ENCODE measurements at regions not wholly inside any gene's neighbourhood (a gene's known extent, or its start where the extent isn't known, plus 50 kb on each side); places are given as distances from the start of the nearest gene placed in this dataset.
A peak's percentile ranks its signal among the peaks of the same experiment; 100 is the strongest.
"Not testable (repeated sequence)": the region's sequence is repeated elsewhere in the genome, so short reads cannot be mapped to it uniquely, and the experiment has no call there.

DNA sequence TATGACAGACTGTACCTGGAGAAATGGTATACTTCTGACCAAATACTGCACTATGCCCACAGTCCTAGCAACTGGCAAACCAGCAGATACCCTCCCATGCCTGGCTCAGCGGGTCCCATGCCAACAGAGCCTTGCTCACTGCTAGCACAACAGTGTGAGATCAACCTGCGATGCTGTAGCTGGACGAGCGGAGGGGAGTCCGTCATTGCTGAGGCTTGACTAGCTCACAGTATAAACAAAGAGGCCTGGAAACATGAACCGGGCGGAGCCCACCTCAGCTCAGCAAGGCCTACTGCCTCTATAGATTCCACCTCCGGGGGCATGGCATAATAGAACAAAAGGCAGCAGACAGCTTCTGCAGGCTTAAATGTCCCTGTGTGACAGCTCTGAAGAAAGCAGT, 93.2 kb upstream of the CAB39 start:
- Histone ChIP-seq H3K4me1 (no peaks in the 10 kb centered on the region), H3K9me3 (no peaks in the 10 kb centered on the region), H3K27ac (replicated peaks in 1 of 4) (no peak overlapping the region), H3K27me3 (no peaks in the 10 kb centered on the region), H3K36me3 (no peaks in the 10 kb centered on the region), H3K4me3 (no peak overlapping the region)
- intact Hi-C loops (cut with DNase I), result no loop called here
- TF ChIP-seq POLR2AphosphoS5 (IDR thresholded peaks at IDR 0.05) (no peak), POLR2A (IDR thresholded peaks at IDR 0.05; ENCODE audit: low read depth) (no peak), EP300 (IDR thresholded peaks at IDR 0.05) (no peak), CTCF (IDR thresholded peaks at IDR 0.05) (no peak)
- DNase-seq (ENCODE audit: extremely low spot score), result no peak
- no CpG with 5 or more reads among the region's 8 CpGs for WGBS

DNA sequence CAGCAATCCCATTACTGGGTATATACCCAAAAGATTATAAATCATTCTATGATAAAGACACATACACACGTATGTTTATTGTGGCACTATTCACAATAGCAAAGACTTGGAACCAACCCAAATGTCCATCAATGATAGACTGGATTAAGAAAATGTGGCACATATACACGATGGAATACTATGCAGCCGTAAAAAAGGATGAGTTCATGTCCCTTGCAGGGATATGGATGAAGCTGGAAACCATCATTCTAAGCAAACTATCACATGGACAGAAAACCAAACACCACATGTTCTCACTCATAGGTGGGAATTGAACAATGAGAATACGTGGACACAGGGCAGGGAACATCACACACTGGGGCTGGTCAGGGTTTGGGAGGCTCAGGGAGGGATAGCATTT, 87.4 kb upstream of the CAB39 start:
- H3K9me3 ChIP-seq; intact Hi-C loops (cut with DNase I); H3K4me3 ChIP-seq; H3K27ac ChIP-seq (replicated peaks in 1 of 4); DNase-seq (ENCODE audit: extremely low spot score); H3K27me3 ChIP-seq; H3K4me1 ChIP-seq; H3K36me3 ChIP-seq: not testable (repeated sequence)
- 67% methylated on average over 4 of the region's 4 CpGs for WGBS

- H3K9me3 ChIP-seq; DNase-seq (ENCODE audit: extremely low spot score); intact Hi-C loops (cut with DNase I); H3K36me3 ChIP-seq; H3K4me3 ChIP-seq; H3K27ac ChIP-seq (replicated peaks in 1 of 4); H3K4me1 ChIP-seq; H3K27me3 ChIP-seq: not testable (repeated sequence)
- 94% methylated on average over 4 of the region's 4 CpGs for WGBS
These were observed 85.6 kb upstream of the CAB39 start for GRCh38 chr2:230627091-230627490.

- no peaks in the 10 kb centered on the region for H3K27me3 ChIP-seq
- intact Hi-C loops (cut with DNase I), result no loop called here
- H3K9me3 ChIP-seq, result no peaks in the 10 kb centered on the region
- no peaks in the 10 kb centered on the region for H3K36me3 ChIP-seq
- H3K27ac ChIP-seq (replicated peaks in 1 of 4), result no peak overlapping the region
- 61% methylated on average over 16 of the region's 16 CpGs for WGBS
- TF ChIP-seq EP300 (IDR thresholded peaks at IDR 0.05) (no peak), POLR2A (IDR thresholded peaks at IDR 0.05; ENCODE audit: low read depth) (no peak), POLR2AphosphoS5 (IDR thresholded peaks at IDR 0.05) (no peak), CTCF (IDR thresholded peaks at IDR 0.05) (no peak)
- H3K4me1 ChIP-seq, result no peaks in the 10 kb centered on the region
- H3K4me3 ChIP-seq, result no peak overlapping the region
- peak; percentile 53 for DNase-seq (ENCODE audit: extremely low spot score)
These were observed 84.6 kb upstream of the CAB39 start for GRCh38 chr2:230627806-230628724.

GRCh38 chr2:230631470-230631869, 81.2 kb upstream of the CAB39 start:
- Histone ChIP-seq H3K9me3 (no peaks in the 10 kb centered on the region), H3K27me3 (no peaks in the 10 kb centered on the region), H3K27ac (replicated peaks in 1 of 4) (no peak overlapping the region), H3K4me1 (no peaks in the 10 kb centered on the region), H3K36me3 (no peaks in the 10 kb centered on the region), H3K4me3 (no peak overlapping the region)
- no peak for TF ChIP-seq POLR2AphosphoS5 (IDR thresholded peaks at IDR 0.05)
- TF ChIP-seq CTCF (IDR thresholded peaks at IDR 0.05), result no peak
- TF ChIP-seq EP300 (IDR thresholded peaks at IDR 0.05), result no peak
- TF ChIP-seq POLR2A (IDR thresholded peaks at IDR 0.05; ENCODE audit: low read depth), result no peak
- DNase-seq (ENCODE audit: extremely low spot score), result no peak
- 98% methylated on average over 4 of the region's 4 CpGs for WGBS
- intact Hi-C loops (cut with DNase I), result no loop called here

- Histone ChIP-seq H3K4me1 (no peaks in the 10 kb centered on the region), H3K36me3 (no peaks in the 10 kb centered on the region), H3K27me3 (no peaks in the 10 kb centered on the region), H3K9me3 (no peaks in the 10 kb centered on the region), H3K4me3 (no peak overlapping the region), H3K27ac (replicated peaks in 1 of 4) (no peak overlapping the region)
- TF ChIP-seq EP300 (IDR thresholded peaks at IDR 0.05), result no peak
- no peak for TF ChIP-seq POLR2AphosphoS5 (IDR thresholded peaks at IDR 0.05)
- TF ChIP-seq CTCF (IDR thresholded peaks at IDR 0.05), result no peak
- no peak for TF ChIP-seq POLR2A (IDR thresholded peaks at IDR 0.05; ENCODE audit: low read depth)
- WGBS, result 53% methylated on average over 1 of the region's 1 CpG
- no peak for DNase-seq (ENCODE audit: extremely low spot score)
- intact Hi-C loops (cut with DNase I), result no loop called here
These were observed 78.5 kb upstream of the CAB39 start for GRCh38 chr2:230634146-230634545.

GRCh38 chr2:230634721-230635313, 77.8 kb upstream of the CAB39 start:
- H3K4me1 ChIP-seq; H3K36me3 ChIP-seq; DNase-seq (ENCODE audit: extremely low spot score); intact Hi-C loops (cut with DNase I); H3K4me3 ChIP-seq; H3K27me3 ChIP-seq; H3K27ac ChIP-seq (replicated peaks in 1 of 4); H3K9me3 ChIP-seq: not testable (repeated sequence)
- 95% methylated on average over 5 of the region's 5 CpGs for WGBS

Data from esophagus muscularis mucosa (tissue), 4 donors.